IMR-90 (cell line): ENCODE measurements at regions not wholly inside any gene's neighbourhood (a gene's known extent, or its start where the extent isn't known, plus 50 kb on each side); places are given as distances from the start of the nearest gene placed in this dataset.

Experiments used
- ATAC-seq: fragments of 200-7000 bp; cut with Tn5 transposase; 2 replicates; pipeline ENCODE4 v1.9.1; 2020; ENCODE audit warnings: low read depth, mild to moderate bottlenecking, moderate library complexity
- BruUV-seq: library from RNA; stranded (reverse); fragments of 400-500 nt; replicated peaks from 2 replicates; lab custom pipeline; 2021; lab: Mats Ljungman, UMichigan
- CTCF ChIA-PET: fragments of 300-600 bp; formaldehyde crosslinking; extraction: SDS; loops from one replicate; lab custom pipeline; 2021; ENCODE audit warnings: antibody characterized with exemption; lab: Yijun Ruan, JAX
- POLR2A ChIA-PET: fragments of 300-600 bp; sonication (Branson Sonifier 250); formaldehyde crosslinking; loops from one replicate; lab custom pipeline; 2022; ENCODE audit warnings: antibody characterized with exemption; ENCODE audit not compliant: unreplicated experiment; lab: Charles Lee
- DNase-seq: peaks from one replicate; pipeline ENCODE4 v3.0.0; 2013
- H2AFZ ChIP-seq: replicated peaks from 2 replicates; pipeline ENCODE3; 2013; ENCODE audit warnings: low read length, mild to moderate bottlenecking; ENCODE audit not compliant: poor library complexity
- H2AK5ac ChIP-seq: 2 replicates; pipeline ENCODE4 v1.6.1; 2013; ENCODE audit warnings: low read depth, low read length, inconsistent platforms
- H2AK9ac ChIP-seq: replicated peaks from 2 replicates; pipeline ENCODE3; 2013; ENCODE audit warnings: mild to moderate bottlenecking, low read depth, low read length, moderate library complexity; ENCODE audit not compliant: poor library complexity
- H2BK120ac ChIP-seq: 2 replicates; pipeline ENCODE4 v1.6.1; 2013; ENCODE audit warnings: low read depth, low read length, inconsistent platforms
- H2BK15ac ChIP-seq: 3 replicates; pipeline ENCODE4 v1.6.1; 2013; ENCODE audit warnings: low read depth, low read length, inconsistent platforms
- H2BK20ac ChIP-seq: 2 replicates; pipeline ENCODE4 v1.6.1; 2013; ENCODE audit warnings: low read depth, mild to moderate bottlenecking, inconsistent platforms, low read length, moderate library complexity
- H2BK5ac ChIP-seq: 2 replicates; pipeline ENCODE4 v1.6.1; 2013; ENCODE audit warnings: mild to moderate bottlenecking, low read depth, low read length, inconsistent platforms; ENCODE audit not compliant: poor library complexity, severe bottlenecking
- H3K14ac ChIP-seq: replicated peaks from 2 replicates; pipeline ENCODE4 v1.6.1; 2013; ENCODE audit warnings: low read depth, low read length, inconsistent platforms
- H3K18ac ChIP-seq: 2 replicates; pipeline ENCODE4 v1.6.1; 2013; ENCODE audit warnings: low read depth, low read length, control low read depth
- H3K23ac ChIP-seq: 2 replicates; pipeline ENCODE4 v1.6.1; 2013; ENCODE audit warnings: low read depth, low read length, inconsistent platforms
- H3K27ac ChIP-seq: 2 replicates; pipeline ENCODE4 v1.5.1; 2013; ENCODE audit warnings: mild to moderate bottlenecking, control low read depth, low read length; ENCODE audit not compliant: insufficient read depth
- H3K27me3 ChIP-seq: 2 replicates; pipeline ENCODE4 v1.6.1; 2013; ENCODE audit warnings: low read length; ENCODE audit not compliant: control insufficient read depth, insufficient read depth
- H3K36me3 ChIP-seq: 2 replicates; pipeline ENCODE4 v1.6.1; 2013; ENCODE audit warnings: low read length, mixed read lengths; ENCODE audit not compliant: control insufficient read depth, insufficient read depth
- H3K4ac ChIP-seq: 2 replicates; pipeline ENCODE4 v1.6.1; 2013; ENCODE audit warnings: low read depth, low read length, inconsistent platforms
- H3K4me1 ChIP-seq: 2 replicates; pipeline ENCODE4 v1.6.1; 2013; ENCODE audit warnings: low read length, mixed read lengths; ENCODE audit not compliant: control insufficient read depth, insufficient read depth
- H3K4me2 ChIP-seq: 2 replicates; pipeline ENCODE4 v1.6.1; 2013; ENCODE audit warnings: low read depth, mild to moderate bottlenecking, control low read depth, low read length, moderate library complexity
- H3K4me3 ChIP-seq: 2 replicates; pipeline ENCODE4 v1.5.1; 2013; ENCODE audit warnings: low read depth, mild to moderate bottlenecking, control low read depth, low read length, moderate library complexity; ENCODE audit not compliant: insufficient read depth
- H3K56ac ChIP-seq: 2 replicates; pipeline ENCODE4 v1.6.1; 2013; ENCODE audit warnings: low read length, inconsistent platforms; ENCODE audit not compliant: insufficient read depth; ENCODE audit errors: extremely low read depth
- H3K79me1 ChIP-seq, 2 experiments: 2 replicates each; pipeline ENCODE4 v1.6.1; 2013; ENCODE audit warnings: low read length in 2 of 2, inconsistent platforms in 1 of 2, low read depth in 1 of 2
- H3K9ac ChIP-seq: 2 replicates; pipeline ENCODE4 v1.6.1; 2013; ENCODE audit warnings: low read depth, low read length, control low read depth
- H3K9me1 ChIP-seq: 2 replicates; pipeline ENCODE4 v1.6.1; 2013; ENCODE audit warnings: low read length, inconsistent platforms; ENCODE audit not compliant: insufficient read depth
- H3K9me3 ChIP-seq: 2 replicates; pipeline ENCODE4 v1.6.1; 2013; ENCODE audit warnings: low read length; ENCODE audit not compliant: control insufficient read depth, insufficient read depth
- H4K20me1 ChIP-seq: 2 replicates; pipeline ENCODE4 v1.6.1; 2013; ENCODE audit warnings: low read length, inconsistent platforms; ENCODE audit not compliant: insufficient read depth
- H4K5ac ChIP-seq: 2 replicates; pipeline ENCODE4 v1.6.1; 2013; ENCODE audit warnings: mild to moderate bottlenecking, low read depth, low read length, control low read depth
- H4K8ac ChIP-seq, 2 experiments: 2 replicates each; pipeline ENCODE4 v1.6.1; 2013; ENCODE audit warnings: low read depth in 2 of 2, low read length in 2 of 2, control low read depth in 1 of 2, inconsistent platforms in 1 of 2
- H4K91ac ChIP-seq: 2 replicates; pipeline ENCODE4 v1.6.1; 2013; ENCODE audit warnings: low read depth, low read length, inconsistent platforms; ENCODE audit not compliant: insufficient read depth
- BHLHE40 ChIP-seq: fragments of 150-350 bp; IDR thresholded peaks from 2 replicates; pipeline ENCODE4 v1.6.1; 2016; ENCODE audit warnings: mild to moderate bottlenecking, low read depth, low read length
- CEBPB ChIP-seq: IDR thresholded peaks from 2 replicates; pipeline ENCODE4 v1.6.1; 2012; ENCODE audit warnings: low read depth, low read length, improper control_type of control experiment
- MAFK ChIP-seq: IDR thresholded peaks from 2 replicates; pipeline ENCODE4 v1.6.1; 2012; ENCODE audit warnings: low read depth, low read length, improper control_type of control experiment
- POLR2A ChIP-seq: IDR thresholded peaks from 2 replicates; pipeline ENCODE4 v1.6.1; 2012; ENCODE audit warnings: mild to moderate bottlenecking, low read depth, low read length
- RAD21 ChIP-seq: IDR thresholded peaks from 2 replicates; pipeline ENCODE4 v1.6.1; 2012; ENCODE audit warnings: low read length, improper control_type of control experiment
- RCOR1 ChIP-seq: IDR thresholded peaks from 2 replicates; pipeline ENCODE4 v1.6.1; 2012; ENCODE audit warnings: mild to moderate bottlenecking, low read length, improper control_type of control experiment; ENCODE audit not compliant: insufficient replicate concordance
- RFX5 ChIP-seq: IDR thresholded peaks from 2 replicates; pipeline ENCODE4 v1.8.0; 2012; ENCODE audit warnings: low read depth, mild to moderate bottlenecking, low read length, moderate library complexity
- WGBS, 2 experiments: methylation state at CpG; one replicate each; pipeline versions ENCODE4 v1.1.5 to v1.1.7; 2013; ENCODE audit warnings: missing lambda C conversion rate in 2 of 2; ENCODE audit not compliant: insufficient read length in 1 of 2; ENCODE audit errors: extremely low coverage in 2 of 2; 5-methylcytosine and 5-hydroxymethylcytosine counted together
- dilution Hi-C: fragments of 300-500 bp; cut with HindIII; formaldehyde crosslinking; loops from one replicate; pipeline ENCODE4 v1.14.3; 2018; ENCODE audit warnings: low sequenced_read_pairs; ENCODE audit not compliant: unreplicated experiment
- in situ Hi-C: fragments of 300-500 bp; cut with MboI; formaldehyde crosslinking; loops from 3 replicates; pipeline ENCODE4 v1.14.3; 2019; ENCODE audit warnings: low sequenced_read_pairs, inconsistent platforms, mixed read lengths
- intact Hi-C: fragments of 100-400 bp; cut with micrococcal nuclease; formaldehyde crosslinking; loops from 2 replicates; pipeline ENCODE4 v1.10.0; 2022
- TF ChIP-seq, protein P1 (sequence below): conservative IDR thresholded peaks from 2 replicates; pipeline ENCODE4 v1.5.1; 2012; ENCODE audit warnings: mild to moderate bottlenecking, low read depth, low read length, improper control_type of control experiment

DNA sequence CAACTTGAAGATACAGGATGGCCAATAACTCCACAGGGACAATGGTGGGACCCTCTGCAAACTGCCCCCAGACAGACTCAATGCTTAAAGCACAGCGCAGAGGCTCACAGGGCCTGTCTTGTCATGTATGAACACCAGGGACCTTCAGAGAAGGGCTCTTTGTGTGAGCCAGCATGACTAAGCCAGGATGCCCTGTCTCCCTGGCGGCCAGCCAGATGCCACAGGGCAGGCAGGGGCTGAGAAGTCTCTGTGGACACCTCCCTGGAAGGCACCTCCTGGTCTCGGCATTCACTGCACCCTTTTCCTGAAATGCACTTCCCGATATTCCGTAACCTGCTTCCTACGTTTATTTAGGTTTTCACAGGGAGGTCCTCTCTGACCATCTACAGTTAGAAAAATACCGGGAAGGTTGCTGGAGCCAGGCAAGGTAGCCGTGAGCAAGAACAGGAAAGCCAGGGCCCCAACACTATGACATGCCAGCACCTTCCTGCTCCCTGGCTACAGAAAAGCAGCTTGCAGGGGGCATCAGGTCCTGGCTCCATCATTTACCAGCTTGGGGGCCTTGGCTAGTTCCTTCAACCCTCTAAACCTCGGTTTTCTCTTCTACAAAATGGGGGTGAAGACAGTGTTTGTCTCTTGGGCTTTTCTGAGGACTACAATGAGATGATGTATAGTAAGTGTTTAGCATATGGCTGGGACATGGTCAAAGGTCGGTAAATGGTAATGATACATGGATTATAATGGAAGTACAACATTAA is 65.0 kb downstream of the PITPNM2 start (continued):
- TF ChIP-seq RFX5 = no peak

DNA sequence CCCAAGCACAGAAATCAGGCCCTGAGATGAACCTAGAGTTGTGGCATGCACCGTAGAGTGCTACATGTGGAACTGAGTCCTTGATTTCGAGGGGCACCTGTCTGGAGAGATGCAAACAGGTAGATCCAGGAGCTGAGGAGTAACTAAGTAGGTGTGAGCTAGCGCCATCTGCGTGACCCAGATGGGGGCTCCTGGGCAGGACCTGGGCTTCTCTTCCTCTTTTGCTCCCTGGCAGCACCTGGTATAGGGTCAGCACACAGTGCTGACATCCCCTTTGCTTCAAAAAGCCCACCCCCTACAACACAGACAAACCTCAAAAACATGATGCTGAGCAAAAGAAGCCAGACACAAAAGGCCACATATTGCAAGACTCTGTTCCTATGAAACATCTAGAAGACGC is 65.8 kb downstream of the PITPNM2 start:
- Histone ChIP-seq H4K20me1 (peaks cover 24% of the 10 kb centered on the region), H3K4me3 (no peak overlapping the region), H3K27me3 (no peaks in the 10 kb centered on the region; the same call in 1 of the 2 replicates), H3K23ac (no peak overlapping the region), H3K27ac (no peak overlapping the region), H3K4ac (no peak overlapping the region), H2AK5ac (no peak overlapping the region; the same call in 1 of the 2 replicates), H3K9ac (no peak overlapping the region), H3K4me1 (peaks cover 15% of the 10 kb centered on the region), H3K36me3 (no peaks in the 10 kb centered on the region), H2BK15ac (no peak overlapping the region), H4K91ac (no peak overlapping the region), H2AFZ (no peak overlapping the region), H3K56ac (no peak overlapping the region), H3K9me1 (peaks cover 21% of the 10 kb centered on the region), H2BK5ac (no peak overlapping the region), H2BK20ac (no peak overlapping the region), H4K5ac (no peak overlapping the region), H2BK120ac (no peak overlapping the region), H3K14ac (0 out of 2 replicates have a peak overlapping the region, but pooled peaks have one; percentile 35), H3K9me3 (no peaks in the 10 kb centered on the region), H3K4me2 (no peak overlapping the region), H3K18ac (no peak overlapping the region), H3K79me1 (peaks cover 11 to 27% of the 10 kb centered on the region in 2 experiments; a peak in 3 of 4 replicates), H4K8ac (no peak overlapping the region), H2AK9ac (no peak overlapping the region)
- no peak for DNase-seq
- ATAC-seq = no peak
- TF ChIP-seq BHLHE40 (no peak), POLR2A (no peak), CEBPB (no peak), RAD21 (no peak), RCOR1 (no peak), MAFK (no peak)
- TF ChIP-seq, protein P1, sequence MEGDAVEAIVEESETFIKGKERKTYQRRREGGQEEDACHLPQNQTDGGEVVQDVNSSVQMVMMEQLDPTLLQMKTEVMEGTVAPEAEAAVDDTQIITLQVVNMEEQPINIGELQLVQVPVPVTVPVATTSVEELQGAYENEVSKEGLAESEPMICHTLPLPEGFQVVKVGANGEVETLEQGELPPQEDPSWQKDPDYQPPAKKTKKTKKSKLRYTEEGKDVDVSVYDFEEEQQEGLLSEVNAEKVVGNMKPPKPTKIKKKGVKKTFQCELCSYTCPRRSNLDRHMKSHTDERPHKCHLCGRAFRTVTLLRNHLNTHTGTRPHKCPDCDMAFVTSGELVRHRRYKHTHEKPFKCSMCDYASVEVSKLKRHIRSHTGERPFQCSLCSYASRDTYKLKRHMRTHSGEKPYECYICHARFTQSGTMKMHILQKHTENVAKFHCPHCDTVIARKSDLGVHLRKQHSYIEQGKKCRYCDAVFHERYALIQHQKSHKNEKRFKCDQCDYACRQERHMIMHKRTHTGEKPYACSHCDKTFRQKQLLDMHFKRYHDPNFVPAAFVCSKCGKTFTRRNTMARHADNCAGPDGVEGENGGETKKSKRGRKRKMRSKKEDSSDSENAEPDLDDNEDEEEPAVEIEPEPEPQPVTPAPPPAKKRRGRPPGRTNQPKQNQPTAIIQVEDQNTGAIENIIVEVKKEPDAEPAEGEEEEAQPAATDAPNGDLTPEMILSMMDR = no peak
- no CpG with 5 or more reads among the region's 5 CpGs for WGBS, 2 experiments
- BruUV-seq = no TSS peak
- intact Hi-C loops (loop anchor here (5.0 kb wide), 1 partner anchor 33 kb away; no protein-coding TSS in a partner anchor), dilution Hi-C loops (no loop called here), in situ Hi-C loops (no loop called here)
- ChIA-PET POLR2A (no interaction called here), CTCF (no interaction called here)
